ENCODE measurements at regions not wholly inside any gene's neighbourhood (a gene's known extent, or its start where the extent isn't known, plus 50 kb on each side); places are given as distances from the start of the nearest gene placed in this dataset.

- peak; percentile 17; the same call in 1 of the 2 replicates for TF ChIP-seq CTCF (IDR thresholded peaks at IDR 0.05)
Measured at GRCh38 chr3:177816667-177817208, 619.5 kb upstream of the TBL1XR1 start.

DNA sequence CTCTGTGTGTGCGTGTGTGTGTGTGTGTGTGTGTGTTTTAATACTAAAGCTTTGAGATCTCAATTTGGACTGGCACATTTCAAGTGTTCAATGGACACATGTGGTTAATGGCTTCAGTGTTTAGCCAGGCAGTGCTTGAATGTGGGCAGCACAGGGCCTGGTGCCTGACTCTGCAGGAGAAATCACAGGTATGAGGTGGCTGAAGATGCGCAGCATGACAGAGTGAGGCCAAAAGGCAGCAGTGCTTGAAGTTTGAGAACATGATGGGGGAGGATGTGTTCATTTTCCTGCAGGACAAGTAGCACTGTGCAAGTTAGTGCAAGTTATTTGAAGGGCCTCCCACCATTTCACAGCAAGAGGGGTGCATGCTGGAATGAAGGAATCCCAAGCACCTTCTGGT is 620.5 kb upstream of the TBL1XR1 start:
- no peak for TF ChIP-seq CTCF (IDR thresholded peaks at IDR 0.05)

DNA sequence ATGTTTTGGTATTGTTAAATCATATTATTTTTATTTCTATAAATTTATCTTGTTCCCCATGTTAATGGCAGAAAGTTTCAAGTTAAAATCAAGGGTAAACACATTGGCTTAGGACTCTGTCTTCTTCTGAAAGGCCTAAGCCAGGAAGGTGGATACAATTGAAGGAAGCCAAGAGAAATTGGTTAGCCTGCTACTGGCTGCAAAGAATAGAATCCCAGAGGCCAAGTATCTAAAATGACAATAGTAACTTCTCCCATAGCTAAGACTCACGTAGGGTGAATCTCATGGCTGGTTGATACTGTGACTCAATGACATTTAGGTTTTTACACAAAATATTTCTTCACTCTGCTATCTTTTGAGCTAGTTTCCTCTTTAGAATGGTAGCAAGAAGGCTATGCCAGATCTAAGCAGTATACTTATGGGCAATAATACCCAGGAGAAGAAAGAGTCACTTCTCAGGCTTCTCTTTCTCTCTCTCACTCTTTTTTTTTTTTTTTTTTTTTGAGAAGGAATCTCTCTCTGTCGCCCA is 621.5 kb upstream of the TBL1XR1 start:
- no peak for TF ChIP-seq CTCF (IDR thresholded peaks at IDR 0.05)

DNA sequence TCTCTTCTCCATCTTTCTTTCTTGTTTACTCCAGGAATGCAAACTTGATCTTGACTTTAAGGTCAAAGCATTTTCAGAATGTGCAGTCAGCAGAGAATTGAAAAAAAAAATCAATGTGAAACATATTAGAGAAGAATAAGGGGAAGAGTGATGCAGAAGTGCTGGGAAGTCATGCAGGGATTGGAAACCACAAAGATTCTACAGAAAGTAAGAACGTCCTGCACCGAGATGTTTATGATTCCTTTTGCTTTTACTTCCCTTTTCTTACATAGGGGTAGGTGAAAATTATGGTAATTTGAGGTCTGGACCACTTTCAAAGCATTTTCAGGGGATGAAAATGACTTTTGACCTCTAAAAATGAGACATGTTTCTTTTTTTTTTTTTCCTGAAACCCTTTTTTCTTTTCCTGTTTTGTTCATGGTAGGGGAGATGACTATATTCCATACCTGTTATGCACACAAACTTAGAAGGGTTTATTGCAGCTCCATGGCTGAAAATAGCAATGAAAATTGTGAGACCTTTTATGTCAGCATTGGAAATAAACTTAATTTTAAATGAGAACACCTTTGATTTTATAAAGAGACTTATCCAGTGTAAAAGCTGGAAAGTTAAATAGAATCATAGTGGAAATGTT is 623.5 kb upstream of the TBL1XR1 start:
- no peak for TF ChIP-seq CTCF (IDR thresholded peaks at IDR 0.05)

DNA sequence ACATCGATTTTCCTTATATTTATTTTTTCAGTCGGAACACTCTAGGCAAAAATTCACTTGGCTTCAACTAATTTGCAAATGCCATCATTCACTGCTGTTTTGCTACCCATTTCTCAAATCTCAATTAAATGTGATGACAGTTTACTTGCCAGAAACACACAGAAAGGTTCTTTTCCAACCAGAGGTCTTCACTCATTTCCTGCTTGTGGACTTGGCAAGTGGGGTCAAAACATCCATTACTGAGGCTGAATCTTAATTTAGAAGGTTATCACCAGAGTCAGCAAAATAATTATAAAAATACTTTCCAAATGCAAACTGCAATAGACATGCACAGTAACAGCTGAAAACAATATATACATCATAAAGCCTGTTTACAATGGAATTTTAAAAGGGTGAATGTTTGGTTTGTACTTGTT is 625.4 kb upstream of the TBL1XR1 start:
- TF ChIP-seq CTCF (IDR thresholded peaks at IDR 0.05), result no peak

DNA sequence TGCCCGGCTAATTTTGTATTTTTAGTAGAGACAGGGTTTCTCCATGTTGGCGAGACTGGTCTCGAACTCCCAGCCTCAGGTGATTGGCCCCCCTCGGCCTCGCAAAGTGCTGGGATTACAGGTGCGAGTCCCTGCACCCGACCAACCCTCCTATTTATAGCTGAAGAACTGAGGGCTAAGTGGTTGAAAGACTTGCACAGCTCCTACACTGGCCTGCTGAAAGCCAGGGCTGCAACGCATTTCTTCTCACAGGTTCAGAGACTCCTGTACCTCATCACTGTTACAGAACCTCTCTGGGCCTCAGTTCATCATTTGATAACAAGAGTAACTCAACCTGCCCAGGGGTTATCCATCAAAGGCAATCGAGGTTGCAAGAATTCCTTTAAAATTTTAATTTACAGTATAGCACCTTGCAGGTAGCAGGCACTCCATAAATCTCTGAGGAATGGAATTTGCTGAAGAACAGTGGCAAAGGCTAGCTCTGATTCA is 626.5 kb upstream of the TBL1XR1 start:
- TF ChIP-seq CTCF (IDR thresholded peaks at IDR 0.05), result no peak

- TF ChIP-seq CTCF (IDR thresholded peaks at IDR 0.05), result no peak
Measured at GRCh38 chr3:177824190-177824786, 627.0 kb upstream of the TBL1XR1 start.

Data from LNCAP (cell line).